Caco-2 (cell line): ENCODE measurements at regions not wholly inside any gene's neighbourhood (a gene's known extent, or its start where the extent isn't known, plus 50 kb on each side); places are given as distances from the start of the nearest gene placed in this dataset.

Experiments used
- BruUV-seq: library from RNA; stranded (reverse); fragments of 400-500 nt; replicated peaks from 2 replicates; lab custom pipeline; 2021; lab: Mats Ljungman, UMichigan
- CTCF ChIA-PET: fragments of 300-600 bp; sonication (Branson Sonifier 250); formaldehyde crosslinking; loops from one replicate; lab custom pipeline; 2022; ENCODE audit warnings: antibody characterized with exemption; lab: Charles Lee
- POLR2A ChIA-PET: fragments of 300-600 bp; sonication (Branson Sonifier 250); formaldehyde crosslinking; loops from one replicate; lab custom pipeline; 2022; ENCODE audit warnings: antibody characterized with exemption; lab: Charles Lee
- DNase-seq, 2 experiments: peaks; one replicate each; pipeline versions ENCODE4 v3.0.0 to v3.0.0-alpha.2; 2020 to 2022
- H3K27me3 ChIP-seq: replicated peaks from 2 replicates; pipeline ENCODE4 v1.6.0; 2011; ENCODE audit warnings: low read length; ENCODE audit not compliant: control insufficient read depth, insufficient read depth
- H3K36me3 ChIP-seq: 2 replicates; pipeline ENCODE4 v1.5.1; 2011; ENCODE audit warnings: low read length; ENCODE audit not compliant: control insufficient read depth, insufficient read depth
- H3K4me1 ChIP-seq: fragments of 250-450 bp; sonication (Bioruptor Pico); 2 replicates; pipeline ENCODE4 v1.5.1; 2020; ENCODE audit warnings: mild to moderate bottlenecking
- H3K4me3 ChIP-seq: 2 replicates; pipeline ENCODE4 v1.5.1; 2011; ENCODE audit warnings: low read depth, mild to moderate bottlenecking, control low read depth, low read length
- H3K9me3 ChIP-seq: fragments of 250-450 bp; sonication (Bioruptor Pico); 2 replicates; pipeline ENCODE4 v1.5.1; 2020; ENCODE audit warnings: mild to moderate bottlenecking, moderate library complexity
- H3K27ac Mint-ChIP-seq: one replicate; pipeline ENCODE4 v1.8.0; 2022; ENCODE audit warnings: mixed read lengths; ENCODE audit not compliant: unreplicated experiment
- H3K27me3 Mint-ChIP-seq: one replicate; pipeline ENCODE4 v1.8.0; 2022; ENCODE audit warnings: mixed read lengths; ENCODE audit not compliant: insufficient read depth, unreplicated experiment
- H3K36me3 Mint-ChIP-seq: one replicate; pipeline ENCODE4 v1.8.0; 2022; ENCODE audit warnings: mild to moderate bottlenecking, mixed read lengths; ENCODE audit not compliant: insufficient read depth, unreplicated experiment
- H3K4me1 Mint-ChIP-seq: one replicate; pipeline ENCODE4 v1.8.0; 2022; ENCODE audit warnings: low read depth, mixed read lengths; ENCODE audit not compliant: unreplicated experiment
- H3K4me3 Mint-ChIP-seq: one replicate; pipeline ENCODE4 v1.8.0; 2022; ENCODE audit warnings: mild to moderate bottlenecking, moderate library complexity, mixed read lengths; ENCODE audit not compliant: unreplicated experiment
- H3K9me3 Mint-ChIP-seq: one replicate; pipeline ENCODE4 v1.8.0; 2022; ENCODE audit warnings: mixed read lengths; ENCODE audit not compliant: unreplicated experiment
- intact Hi-C: fragments of 100-400 bp; cut with micrococcal nuclease; formaldehyde crosslinking; loops from one replicate; pipeline ENCODE4 v1.10.0; 2022; ENCODE audit not compliant: unreplicated experiment
- TF ChIP-seq, protein P1 (sequence below), 2 experiments: fragments of 200-600 bp in 1 of 2; IDR thresholded peaks; 1 replicate in 1 of 2; 2 replicates in 1 of 2; pipeline versions ENCODE4 v1.5.1 to v1.8.0; 2011 to 2022; ENCODE audit warnings: antibody characterized with exemption in 1 of 2, control low read depth in 1 of 2, inconsistent platforms in 1 of 2, low read depth in 1 of 2, low read length in 1 of 2, mild to moderate bottlenecking in 1 of 2, moderate library complexity in 1 of 2; ENCODE audit not compliant: insufficient read depth in 1 of 2, severe bottlenecking in 1 of 2, unreplicated experiment in 1 of 2

DNA sequence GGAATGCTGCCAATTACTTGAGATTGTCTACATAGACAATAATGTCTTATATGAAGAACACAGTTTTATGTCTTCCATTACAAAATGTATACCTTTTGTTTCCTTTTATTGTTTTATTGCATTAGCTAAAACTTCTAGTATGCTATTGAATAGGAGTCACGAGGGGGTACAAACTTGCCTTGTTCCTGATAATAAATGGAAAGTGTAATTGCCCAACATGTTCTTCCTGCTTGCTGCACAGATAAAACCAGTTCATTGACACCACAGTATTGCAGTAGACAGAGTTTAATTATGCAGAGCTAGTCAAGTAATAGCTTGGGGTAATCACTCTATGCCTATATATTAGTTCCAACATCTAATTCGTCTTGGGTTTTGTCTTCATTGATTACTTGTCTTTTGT lies 1276.2 kb upstream of the NRXN1 start:
- Mint-ChIP-seq H3K27ac (no peak overlapping the region), H3K4me1 (peaks cover 5% of the 10 kb centered on the region), H3K9me3 (peaks cover 12% of the 10 kb centered on the region), H3K36me3 (no peaks in the 10 kb centered on the region), H3K27me3 (no peaks in the 10 kb centered on the region), H3K4me3 (no peak overlapping the region)
- TF ChIP-seq, protein P1, sequence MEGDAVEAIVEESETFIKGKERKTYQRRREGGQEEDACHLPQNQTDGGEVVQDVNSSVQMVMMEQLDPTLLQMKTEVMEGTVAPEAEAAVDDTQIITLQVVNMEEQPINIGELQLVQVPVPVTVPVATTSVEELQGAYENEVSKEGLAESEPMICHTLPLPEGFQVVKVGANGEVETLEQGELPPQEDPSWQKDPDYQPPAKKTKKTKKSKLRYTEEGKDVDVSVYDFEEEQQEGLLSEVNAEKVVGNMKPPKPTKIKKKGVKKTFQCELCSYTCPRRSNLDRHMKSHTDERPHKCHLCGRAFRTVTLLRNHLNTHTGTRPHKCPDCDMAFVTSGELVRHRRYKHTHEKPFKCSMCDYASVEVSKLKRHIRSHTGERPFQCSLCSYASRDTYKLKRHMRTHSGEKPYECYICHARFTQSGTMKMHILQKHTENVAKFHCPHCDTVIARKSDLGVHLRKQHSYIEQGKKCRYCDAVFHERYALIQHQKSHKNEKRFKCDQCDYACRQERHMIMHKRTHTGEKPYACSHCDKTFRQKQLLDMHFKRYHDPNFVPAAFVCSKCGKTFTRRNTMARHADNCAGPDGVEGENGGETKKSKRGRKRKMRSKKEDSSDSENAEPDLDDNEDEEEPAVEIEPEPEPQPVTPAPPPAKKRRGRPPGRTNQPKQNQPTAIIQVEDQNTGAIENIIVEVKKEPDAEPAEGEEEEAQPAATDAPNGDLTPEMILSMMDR (IDR thresholded peaks at IDR 0.05; ENCODE audit: insufficient read depth in 1 of 2, low read depth in 1 of 2, low read length in 1 of 2, severe bottlenecking in 1 of 2, unreplicated experiment in 1 of 2) = no peak
- Histone ChIP-seq H3K9me3 (no peaks in the 10 kb centered on the region), H3K27me3 (no peaks in the 10 kb centered on the region), H3K36me3 (no peaks in the 10 kb centered on the region), H3K4me1 (no peaks in the 10 kb centered on the region), H3K4me3 (no peak overlapping the region)
- no peak for DNase-seq
- ChIA-PET POLR2A (no interaction called here), CTCF (no interaction called here)
- intact Hi-C loops = no loop called here
- BruUV-seq = no TSS peak

DNA sequence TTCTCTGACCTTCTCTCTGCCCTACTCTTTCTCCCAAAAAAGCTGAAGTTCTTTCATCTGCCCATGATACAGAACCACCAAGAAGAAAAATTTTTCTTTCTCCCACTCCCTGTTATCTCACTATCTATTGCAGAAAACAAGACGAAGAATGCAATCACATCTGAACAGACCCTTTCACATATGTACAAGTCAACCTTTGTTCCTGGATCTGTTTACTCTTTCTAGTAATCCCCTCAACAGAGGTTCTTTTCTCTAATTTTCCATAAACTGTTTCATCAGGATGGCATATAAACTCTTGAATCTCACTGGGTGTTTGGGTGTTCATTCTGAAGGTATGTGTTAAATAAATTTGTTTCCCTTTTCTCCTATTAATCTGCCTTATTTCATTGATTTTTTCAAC lies 1262.7 kb upstream of the NRXN1 start:
- CTCF ChIA-PET = no interaction called here
- no peaks in the 10 kb centered on the region for H3K27me3 ChIP-seq
- POLR2A ChIA-PET = no interaction called here
- no peak overlapping the region for H3K4me3 ChIP-seq
- BruUV-seq = no TSS peak
- no peaks in the 10 kb centered on the region for H3K36me3 ChIP-seq
- Mint-ChIP-seq H3K9me3 (no peaks in the 10 kb centered on the region), H3K27ac (no peak overlapping the region), H3K4me3 (no peak overlapping the region), H3K36me3 (no peaks in the 10 kb centered on the region), H3K27me3 (no peaks in the 10 kb centered on the region), H3K4me1 (no peaks in the 10 kb centered on the region)
- TF ChIP-seq, protein P1 (IDR thresholded peaks at IDR 0.05; ENCODE audit: insufficient read depth in 1 of 2, low read depth in 1 of 2, low read length in 1 of 2, severe bottlenecking in 1 of 2, unreplicated experiment in 1 of 2) = no peak
- no peaks in the 10 kb centered on the region for H3K4me1 ChIP-seq
- intact Hi-C loops = no loop called here
- H3K9me3 ChIP-seq = no peaks in the 10 kb centered on the region
- no peak for DNase-seq

DNA sequence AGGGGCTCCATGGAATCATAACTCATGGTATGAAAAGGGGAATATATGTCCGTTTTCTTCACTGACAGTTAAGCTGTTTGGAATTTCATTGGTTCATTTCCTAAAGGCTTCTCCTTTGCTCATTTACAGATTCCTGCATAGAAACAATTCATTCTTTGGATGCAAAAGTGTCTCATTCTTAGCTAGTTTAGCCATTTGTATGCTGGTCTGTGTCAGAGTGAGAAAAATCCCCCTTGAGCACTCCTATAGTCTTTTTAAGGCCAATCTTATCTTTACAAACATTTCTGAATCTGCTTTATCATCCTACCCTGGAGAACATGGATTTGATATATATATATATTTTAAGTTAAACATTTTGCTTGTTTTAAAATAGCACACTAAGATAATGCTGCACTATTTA lies 1260.9 kb upstream of the NRXN1 start:
- H3K4me1 Mint-ChIP-seq = no peaks in the 10 kb centered on the region
- no peaks in the 10 kb centered on the region for H3K36me3 Mint-ChIP-seq
- CTCF ChIA-PET = no interaction called here
- TF ChIP-seq, protein P1 (IDR thresholded peaks at IDR 0.05; ENCODE audit: insufficient read depth in 1 of 2, low read depth in 1 of 2, low read length in 1 of 2, severe bottlenecking in 1 of 2, unreplicated experiment in 1 of 2) = no peak
- no peaks in the 10 kb centered on the region for H3K36me3 ChIP-seq
- POLR2A ChIA-PET = no interaction called here
- H3K4me1 ChIP-seq = no peaks in the 10 kb centered on the region
- H3K9me3 Mint-ChIP-seq = no peaks in the 10 kb centered on the region
- no peak overlapping the region for H3K27ac Mint-ChIP-seq
- H3K9me3 ChIP-seq = no peaks in the 10 kb centered on the region
- H3K27me3 ChIP-seq = no peaks in the 10 kb centered on the region
- H3K4me3 ChIP-seq = no peak overlapping the region
- no peak for DNase-seq
- no peaks in the 10 kb centered on the region for H3K27me3 Mint-ChIP-seq
- no peak overlapping the region for H3K4me3 Mint-ChIP-seq
- intact Hi-C loops = no loop called here
- BruUV-seq = no TSS peak
